Activated CD4-positive, alpha-beta memory T cell treated with anti-CD3 and anti-CD28 coated beads for 36 hours (primary cell): ENCODE measurements at regions not wholly inside any gene's neighbourhood (a gene's known extent, or its start where the extent isn't known, plus 50 kb on each side); places are given as distances from the start of the nearest gene placed in this dataset.

Source experiments
- CTCF ChIA-PET: fragments of 350-600 bp; sonication (Branson Sonifier 250); formaldehyde crosslinking; loops from one replicate; lab custom pipeline; 2021; ENCODE audit warnings: antibody characterized with exemption, inconsistent platforms; lab: Charles Lee
- POLR2A ChIA-PET: fragments of 350-600 bp; sonication (Branson Sonifier 250); formaldehyde crosslinking; loops from one replicate; lab custom pipeline; 2021; ENCODE audit warnings: antibody characterized with exemption; lab: Charles Lee
- DNase-seq: peaks from one replicate; pipeline ENCODE4 v3.0.0-alpha.2; 2020
- H3K27ac Mint-ChIP-seq: one replicate; pipeline ENCODE4 v1.8.0; 2021; ENCODE audit warnings: mixed read lengths
- H3K27me3 Mint-ChIP-seq: one replicate; pipeline ENCODE4 v1.8.0; 2021; ENCODE audit warnings: mixed read lengths
- H3K36me3 Mint-ChIP-seq: one replicate; pipeline ENCODE4 v1.8.0; 2021; ENCODE audit warnings: mixed read lengths
- H3K4me1 Mint-ChIP-seq: one replicate; pipeline ENCODE4 v1.8.0; 2021; ENCODE audit warnings: low read depth, mixed read lengths
- H3K4me3 Mint-ChIP-seq: one replicate; pipeline ENCODE4 v1.8.0; 2021; ENCODE audit warnings: mild to moderate bottlenecking, mixed read lengths
- H3K9me3 Mint-ChIP-seq: one replicate; pipeline ENCODE4 v1.8.0; 2021; ENCODE audit warnings: mixed read lengths
- intact Hi-C: fragments of 100-400 bp; cut with micrococcal nuclease; formaldehyde crosslinking; loops from one replicate; pipeline ENCODE4 v1.15.1; 2023

GRCh38 chr4:152229782-152230289 lies 306.1 kb downstream of the FBXW7 start:
- intact Hi-C loops: no loop called here
- H3K4me1 Mint-ChIP-seq: no peaks in the 10 kb centered on the region
- H3K36me3 Mint-ChIP-seq: no peaks in the 10 kb centered on the region
- H3K4me3 Mint-ChIP-seq: no peak overlapping the region
- H3K27me3 Mint-ChIP-seq: no peaks in the 10 kb centered on the region
- CTCF ChIA-PET: no interaction called here
- no peaks in the 10 kb centered on the region for H3K9me3 Mint-ChIP-seq
- H3K27ac Mint-ChIP-seq: no peak overlapping the region
- POLR2A ChIA-PET: no interaction called here
- DNase-seq: no peak

GRCh38 chr4:152225680-152226079 lies 310.2 kb downstream of the FBXW7 start:
- Mint-ChIP-seq H3K36me3 (no peaks in the 10 kb centered on the region), H3K4me1 (peaks cover 9% of the 10 kb centered on the region), H3K27ac (no peak overlapping the region), H3K27me3 (no peaks in the 10 kb centered on the region), H3K9me3 (no peaks in the 10 kb centered on the region), H3K4me3 (no peak overlapping the region)
- CTCF ChIA-PET: no interaction called here
- DNase-seq: no peak
- intact Hi-C loops: no loop called here
- POLR2A ChIA-PET: no interaction called here

GRCh38 chr4:152224721-152225420 lies 311.0 kb downstream of the FBXW7 start:
- intact Hi-C loops: no loop called here
- H3K4me3 Mint-ChIP-seq: no peak overlapping the region
- H3K36me3 Mint-ChIP-seq: no peaks in the 10 kb centered on the region
- peaks cover 16% of the 10 kb centered on the region for H3K4me1 Mint-ChIP-seq
- no peaks in the 10 kb centered on the region for H3K9me3 Mint-ChIP-seq
- ChIA-PET CTCF (interaction anchor here (0.9 kb wide), 1 partner anchor 79 kb away, joined by 3 read pairs; no protein-coding TSS in a partner anchor), POLR2A (no interaction called here)
- no peaks in the 10 kb centered on the region for H3K27me3 Mint-ChIP-seq
- H3K27ac Mint-ChIP-seq: no peak overlapping the region
- no peak for DNase-seq

GRCh38 chr4:152224223-152224622 lies 311.7 kb downstream of the FBXW7 start:
- no peak overlapping the region for H3K4me3 Mint-ChIP-seq
- no peaks in the 10 kb centered on the region for H3K36me3 Mint-ChIP-seq
- H3K4me1 Mint-ChIP-seq: peaks cover 16% of the 10 kb centered on the region
- ChIA-PET CTCF (interaction anchor here (0.9 kb wide), 1 partner anchor 80 kb away, joined by 3 read pairs; no protein-coding TSS in a partner anchor), POLR2A (no interaction called here)
- H3K27ac Mint-ChIP-seq: no peak overlapping the region
- no peaks in the 10 kb centered on the region for H3K9me3 Mint-ChIP-seq
- no peaks in the 10 kb centered on the region for H3K27me3 Mint-ChIP-seq
- intact Hi-C loops: no loop called here
- DNase-seq: no peak

- H3K27ac Mint-ChIP-seq: no peak overlapping the region
- H3K36me3 Mint-ChIP-seq: no peaks in the 10 kb centered on the region
- no peaks in the 10 kb centered on the region for H3K27me3 Mint-ChIP-seq
- intact Hi-C loops: no loop called here
- POLR2A ChIA-PET: no interaction called here
- no peak for DNase-seq
- peaks cover 20% of the 10 kb centered on the region for H3K4me1 Mint-ChIP-seq
- no peaks in the 10 kb centered on the region for H3K9me3 Mint-ChIP-seq
- CTCF ChIA-PET: no interaction called here
- no peak overlapping the region for H3K4me3 Mint-ChIP-seq
Observed at GRCh38 chr4:152223600-152223999, 312.3 kb downstream of the FBXW7 start.

GRCh38 chr4:152221816-152222516 lies 313.9 kb downstream of the FBXW7 start:
- POLR2A ChIA-PET: no interaction called here
- H3K27me3 Mint-ChIP-seq: no peaks in the 10 kb centered on the region
- no peak overlapping the region for H3K4me3 Mint-ChIP-seq
- CTCF ChIA-PET: no interaction called here
- peak overlapping the region; percentile 47 for H3K27ac Mint-ChIP-seq
- no peak for DNase-seq
- intact Hi-C loops: no loop called here
- no peaks in the 10 kb centered on the region for H3K36me3 Mint-ChIP-seq
- H3K9me3 Mint-ChIP-seq: no peaks in the 10 kb centered on the region
- H3K4me1 Mint-ChIP-seq: peaks cover 20% of the 10 kb centered on the region

- Mint-ChIP-seq H3K4me1 (peaks cover 20% of the 10 kb centered on the region), H3K4me3 (no peak overlapping the region), H3K27ac (no peak overlapping the region), H3K9me3 (peaks cover 3% of the 10 kb centered on the region), H3K27me3 (no peaks in the 10 kb centered on the region), H3K36me3 (peaks cover 2% of the 10 kb centered on the region)
- intact Hi-C loops: no loop called here
- ChIA-PET CTCF (no interaction called here), POLR2A (no interaction called here)
- DNase-seq: peak; percentile 61
Observed at GRCh38 chr4:152220201-152220666, 315.7 kb downstream of the FBXW7 start.

GRCh38 chr4:152218576-152218975 lies 317.3 kb downstream of the FBXW7 start:
- intact Hi-C loops: no loop called here
- CTCF ChIA-PET: no interaction called here
- POLR2A ChIA-PET: no interaction called here
- DNase-seq: no peak
- Mint-ChIP-seq H3K36me3 (peaks cover 4% of the 10 kb centered on the region), H3K4me3 (no peak overlapping the region), H3K27ac (no peak overlapping the region), H3K27me3 (no peaks in the 10 kb centered on the region), H3K4me1 (peaks cover 20% of the 10 kb centered on the region), H3K9me3 (peaks cover 12% of the 10 kb centered on the region)

GRCh38 chr4:152217896-152218295 lies 318.0 kb downstream of the FBXW7 start:
- H3K36me3 Mint-ChIP-seq: peaks cover 7% of the 10 kb centered on the region
- DNase-seq: no peak
- H3K4me1 Mint-ChIP-seq: peaks cover 20% of the 10 kb centered on the region
- H3K9me3 Mint-ChIP-seq: peaks cover 13% of the 10 kb centered on the region
- H3K4me3 Mint-ChIP-seq: no peak overlapping the region
- no peak overlapping the region for H3K27ac Mint-ChIP-seq
- H3K27me3 Mint-ChIP-seq: no peaks in the 10 kb centered on the region
- ChIA-PET POLR2A (no interaction called here), CTCF (no interaction called here)
- intact Hi-C loops: no loop called here

GRCh38 chr4:152211936-152212653 lies 323.8 kb downstream of the FBXW7 start:
- H3K36me3 Mint-ChIP-seq: peaks cover 7% of the 10 kb centered on the region

GRCh38 chr4:152209772-152210493 lies 326.0 kb downstream of the FBXW7 start:
- DNase-seq: no peak
- peaks cover 8% of the 10 kb centered on the region for H3K9me3 Mint-ChIP-seq
- no peaks in the 10 kb centered on the region for H3K4me1 Mint-ChIP-seq
- no peak overlapping the region for H3K4me3 Mint-ChIP-seq
- peaks cover 1% of the 10 kb centered on the region for H3K27me3 Mint-ChIP-seq
- ChIA-PET CTCF (no interaction called here), POLR2A (no interaction called here)
- H3K36me3 Mint-ChIP-seq: peaks cover 5% of the 10 kb centered on the region
- intact Hi-C loops: no loop called here
- H3K27ac Mint-ChIP-seq: no peak overlapping the region

More at GRCh38 chr4:152211936-152212653, 323.8 kb downstream of the FBXW7 start:
- Mint-ChIP-seq H3K4me1 (no peaks in the 10 kb centered on the region), H3K9me3 (peaks cover 13% of the 10 kb centered on the region), H3K27ac (no peak overlapping the region), H3K4me3 (no peak overlapping the region), H3K27me3 (peaks cover 1% of the 10 kb centered on the region)
- no peak for DNase-seq
- intact Hi-C loops: no loop called here
- ChIA-PET POLR2A (no interaction called here), CTCF (no interaction called here)

- H3K36me3 Mint-ChIP-seq: no peaks in the 10 kb centered on the region
- POLR2A ChIA-PET: no interaction called here
- H3K27me3 Mint-ChIP-seq: peaks cover 1% of the 10 kb centered on the region
- intact Hi-C loops: no loop called here
- H3K9me3 Mint-ChIP-seq: no peaks in the 10 kb centered on the region
- H3K4me1 Mint-ChIP-seq: no peaks in the 10 kb centered on the region
- H3K4me3 Mint-ChIP-seq: no peak overlapping the region
- CTCF ChIA-PET: no interaction called here
- H3K27ac Mint-ChIP-seq: no peak overlapping the region
- DNase-seq: no peak
Observed at GRCh38 chr4:152207378-152207720, 328.5 kb downstream of the FBXW7 start.
